HEK293T (cell line): ENCODE measurements at regions not wholly inside any gene's neighbourhood (a gene's known extent, or its start where the extent isn't known, plus 50 kb on each side); places are given as distances from the start of the nearest gene placed in this dataset.

Experiments used
- ARNT ChIP-seq: fragments of 450-650 bp; IDR thresholded peaks from 2 replicates; pipeline ENCODE4 v1.6.1; 2017; ENCODE audit warnings: mild to moderate bottlenecking
- BHLHE40 ChIP-seq: fragments of 450-650 bp; IDR thresholded peaks from 2 replicates; pipeline ENCODE4 v1.6.1; 2016; ENCODE audit warnings: mild to moderate bottlenecking, moderate library complexity, borderline replicate concordance
- ELF4 ChIP-seq: fragments of 450-650 bp; IDR thresholded peaks from 2 replicates; pipeline ENCODE4 v1.6.1; 2017; ENCODE audit warnings: antibody characterized with exemption
- FOXA1 ChIP-seq: fragments of 450-650 bp; IDR thresholded peaks from 2 replicates; pipeline ENCODE4 v1.6.1; 2016; ENCODE audit warnings: mild to moderate bottlenecking
- FOXK2 ChIP-seq: fragments of 450-650 bp; IDR thresholded peaks from 2 replicates; pipeline ENCODE4 v1.6.1; 2016; ENCODE audit warnings: mild to moderate bottlenecking
- FOXM1 ChIP-seq: fragments of 450-650 bp; IDR thresholded peaks from 2 replicates; pipeline ENCODE4 v1.6.1; 2017; ENCODE audit warnings: mild to moderate bottlenecking, borderline replicate concordance
- HDGF ChIP-seq: fragments of 450-650 bp; IDR thresholded peaks from 2 replicates; pipeline ENCODE4 v1.6.1; 2017; ENCODE audit warnings: antibody characterized with exemption, borderline replicate concordance
- L3MBTL2 ChIP-seq: fragments of 450-650 bp; conservative IDR thresholded peaks from 2 replicates; pipeline ENCODE4 v1.6.1; 2016; ENCODE audit warnings: mild to moderate bottlenecking
- LEF1 ChIP-seq: fragments of 450-650 bp; IDR thresholded peaks from 2 replicates; pipeline ENCODE4 v1.6.1; 2017; ENCODE audit warnings: mild to moderate bottlenecking, borderline replicate concordance
- NFRKB ChIP-seq: fragments of 450-650 bp; IDR thresholded peaks from 2 replicates; pipeline ENCODE4 v1.6.1; 2016; ENCODE audit warnings: mild to moderate bottlenecking, moderate library complexity
- SP1 ChIP-seq: fragments of 450-650 bp; IDR thresholded peaks from 2 replicates; pipeline ENCODE4 v1.6.1; 2017
- SUZ12 ChIP-seq: fragments of 450-650 bp; IDR thresholded peaks from 2 replicates; pipeline ENCODE4 v1.6.1; 2016; ENCODE audit warnings: mild to moderate bottlenecking
- ZNF384 ChIP-seq: fragments of 450-650 bp; IDR thresholded peaks from 2 replicates; pipeline ENCODE4 v1.6.1; 2016
- TF ChIP-seq, protein P1 (sequence below): fragments of 450-650 bp; IDR thresholded peaks from 2 replicates; pipeline ENCODE4 v1.6.1; 2016

DNA sequence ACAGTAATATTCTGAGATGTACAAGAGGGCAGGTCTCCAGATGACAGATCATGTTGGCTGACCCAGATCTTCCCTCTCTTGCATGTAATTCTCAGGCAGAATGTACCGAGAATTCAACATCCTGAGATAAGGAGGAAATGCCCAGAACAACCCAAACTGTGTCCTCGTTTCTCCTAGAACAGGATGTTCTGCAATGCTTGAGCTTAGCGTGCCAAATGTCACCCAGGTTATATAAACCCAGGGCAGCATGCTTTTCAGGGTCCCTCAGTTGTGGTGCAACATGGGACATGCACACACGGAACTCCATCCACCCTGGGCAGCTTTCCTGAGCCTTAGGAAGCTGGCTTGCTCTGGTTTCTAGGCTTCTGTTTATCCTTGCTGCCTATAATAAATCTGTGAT lies 102.1 kb upstream of the CMC1 start:
- no peak for TF ChIP-seq ELF4
- no peak for TF ChIP-seq SP1
- TF ChIP-seq ARNT: no peak
- TF ChIP-seq LEF1: no peak
- TF ChIP-seq SUZ12: no peak
- no peak for TF ChIP-seq HDGF
- TF ChIP-seq, protein P1, sequence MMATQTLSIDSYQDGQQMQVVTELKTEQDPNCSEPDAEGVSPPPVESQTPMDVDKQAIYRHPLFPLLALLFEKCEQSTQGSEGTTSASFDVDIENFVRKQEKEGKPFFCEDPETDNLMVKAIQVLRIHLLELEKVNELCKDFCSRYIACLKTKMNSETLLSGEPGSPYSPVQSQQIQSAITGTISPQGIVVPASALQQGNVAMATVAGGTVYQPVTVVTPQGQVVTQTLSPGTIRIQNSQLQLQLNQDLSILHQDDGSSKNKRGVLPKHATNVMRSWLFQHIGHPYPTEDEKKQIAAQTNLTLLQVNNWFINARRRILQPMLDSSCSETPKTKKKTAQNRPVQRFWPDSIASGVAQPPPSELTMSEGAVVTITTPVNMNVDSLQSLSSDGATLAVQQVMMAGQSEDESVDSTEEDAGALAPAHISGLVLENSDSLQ: no peak
- TF ChIP-seq FOXM1: no peak
- no peak for TF ChIP-seq FOXK2
- TF ChIP-seq NFRKB: no peak
- no peak for TF ChIP-seq ZNF384
- no peak for TF ChIP-seq BHLHE40
- TF ChIP-seq FOXA1: no peak
- TF ChIP-seq L3MBTL2: no peak
